Peyer's patch (tissue), 4 donors: ENCODE measurements at regions not wholly inside any gene's neighbourhood (a gene's known extent, or its start where the extent isn't known, plus 50 kb on each side); places are given as distances from the start of the nearest gene placed in this dataset.
"Not testable (repeated sequence)": the region's sequence is repeated elsewhere in the genome, so short reads cannot be mapped to it uniquely, and the experiment has no call there.

Experiments used
- DNase-seq, 3 donors: peaks; one replicate each; pipeline ENCODE4 v3.0.0-alpha.2; 2017 to 2019
- H3K27ac ChIP-seq, 4 donors: fragments of 200-600 bp; sonication (generic); one replicate each; pipeline ENCODE4 v1.5.1; 2016 to 2019
- H3K27me3 ChIP-seq, 2 donors: fragments of 200-600 bp; sonication (generic); one replicate each; pipeline ENCODE4 v1.5.1; 2019
- H3K36me3 ChIP-seq, 3 donors: fragments of 200-600 bp; sonication (generic); one replicate each; pipeline ENCODE4 v1.5.1; 2016 to 2019
- H3K4me1 ChIP-seq, 4 donors: fragments of 200-600 bp; sonication (generic); one replicate each; pipeline ENCODE4 v1.5.1; 2016 to 2019
- H3K4me3 ChIP-seq, 4 donors: fragments of 200-600 bp; sonication (generic); 1 replicate in 3 of 4; 2 replicates in 1 of 4; pipeline ENCODE4 v1.5.1; 2016 to 2019; ENCODE audit warnings: mild to moderate bottlenecking in 1 of 4
- H3K9me3 ChIP-seq, 4 donors: fragments of 200-600 bp; sonication (generic); one replicate each; pipeline ENCODE4 v1.5.1; 2016 to 2019; ENCODE audit warnings: mild to moderate bottlenecking in 1 of 4
- POLR2A ChIP-seq, 2 donors: fragments of 450-650 bp; IDR thresholded peaks; one replicate each; pipeline ENCODE4 v1.5.1; 2017; ENCODE audit warnings: antibody characterized with exemption in 2 of 2, mild to moderate bottlenecking in 2 of 2, moderate library complexity in 2 of 2
- TF ChIP-seq, protein P1 (sequence below), 6 experiments: fragments of 450-650 bp in 4 of 6; fragments of 200-600 bp in 2 of 6; sonication (generic) in 1 of 6; IDR thresholded peaks; one replicate each; pipeline ENCODE4 v1.5.1; 2017 to 2019; ENCODE audit warnings: antibody characterized with exemption in 6 of 6, mild to moderate bottlenecking in 3 of 6, moderate library complexity in 1 of 6

DNA sequence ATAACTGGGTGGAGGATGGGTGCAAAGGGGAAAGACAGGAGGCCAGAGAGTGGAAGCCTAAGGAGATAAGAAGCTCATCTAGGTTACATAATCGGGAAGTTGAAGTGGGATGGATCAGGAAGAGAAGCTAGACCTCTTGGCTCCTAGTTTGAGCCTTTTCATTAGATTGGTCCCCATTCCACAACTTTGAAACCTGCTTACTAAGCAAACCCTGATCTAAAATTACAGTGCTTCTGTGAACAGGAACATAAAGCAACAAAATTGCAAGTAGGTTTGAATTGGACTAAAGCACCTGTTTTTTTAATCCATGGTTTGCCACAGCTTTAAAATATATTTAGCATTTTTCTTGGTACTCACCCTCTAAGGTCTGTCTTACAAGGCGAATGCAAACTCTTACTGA, 80.4 kb upstream of the EED start:
- TF ChIP-seq, protein P1, sequence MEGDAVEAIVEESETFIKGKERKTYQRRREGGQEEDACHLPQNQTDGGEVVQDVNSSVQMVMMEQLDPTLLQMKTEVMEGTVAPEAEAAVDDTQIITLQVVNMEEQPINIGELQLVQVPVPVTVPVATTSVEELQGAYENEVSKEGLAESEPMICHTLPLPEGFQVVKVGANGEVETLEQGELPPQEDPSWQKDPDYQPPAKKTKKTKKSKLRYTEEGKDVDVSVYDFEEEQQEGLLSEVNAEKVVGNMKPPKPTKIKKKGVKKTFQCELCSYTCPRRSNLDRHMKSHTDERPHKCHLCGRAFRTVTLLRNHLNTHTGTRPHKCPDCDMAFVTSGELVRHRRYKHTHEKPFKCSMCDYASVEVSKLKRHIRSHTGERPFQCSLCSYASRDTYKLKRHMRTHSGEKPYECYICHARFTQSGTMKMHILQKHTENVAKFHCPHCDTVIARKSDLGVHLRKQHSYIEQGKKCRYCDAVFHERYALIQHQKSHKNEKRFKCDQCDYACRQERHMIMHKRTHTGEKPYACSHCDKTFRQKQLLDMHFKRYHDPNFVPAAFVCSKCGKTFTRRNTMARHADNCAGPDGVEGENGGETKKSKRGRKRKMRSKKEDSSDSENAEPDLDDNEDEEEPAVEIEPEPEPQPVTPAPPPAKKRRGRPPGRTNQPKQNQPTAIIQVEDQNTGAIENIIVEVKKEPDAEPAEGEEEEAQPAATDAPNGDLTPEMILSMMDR (IDR thresholded peaks at IDR 0.05) = no peak
- TF ChIP-seq POLR2A (IDR thresholded peaks at IDR 0.05) = no peak
- H3K27ac ChIP-seq = no peak overlapping the region
- H3K4me1 ChIP-seq = peaks cover 0 to 26% (median 4%) of the 10 kb centered on the region in 4 donors
- H3K4me3 ChIP-seq = no peak overlapping the region
- no peak for DNase-seq
- H3K36me3 ChIP-seq = no peaks in the 10 kb centered on the region
- no peaks in the 10 kb centered on the region for H3K27me3 ChIP-seq
- H3K9me3 ChIP-seq = no peaks in the 10 kb centered on the region

DNA sequence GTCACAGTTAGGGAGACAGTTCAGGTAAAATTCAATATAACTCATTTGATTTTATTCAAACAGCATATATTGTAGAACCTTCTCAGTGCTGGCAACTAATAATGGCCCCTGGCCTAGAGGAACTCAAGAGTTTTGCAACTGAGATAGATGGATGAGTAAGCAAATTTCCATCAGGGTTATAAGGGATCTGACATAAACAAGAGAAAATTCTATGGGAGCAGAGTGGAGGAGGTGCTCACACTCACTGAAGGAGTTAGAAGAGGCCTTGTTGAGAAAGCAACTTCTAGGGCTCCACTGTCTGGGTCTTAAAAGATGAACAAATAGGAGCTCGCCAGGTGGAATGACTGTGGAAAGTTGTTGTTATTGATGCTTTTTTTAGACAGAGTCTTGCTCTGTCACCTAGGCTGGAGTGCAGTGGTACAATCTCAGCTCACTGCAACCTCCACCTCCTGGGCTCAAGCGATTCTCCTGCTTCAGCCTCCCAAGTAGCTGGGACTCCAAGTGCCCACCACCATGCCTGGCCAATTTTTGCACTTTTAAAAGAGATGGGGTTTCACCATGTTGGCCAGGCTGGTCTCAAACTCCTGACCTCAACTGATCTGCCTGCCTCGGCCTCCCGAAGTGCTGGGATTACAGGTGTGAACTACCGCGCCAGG, 81.2 kb upstream of the EED start:
- not testable (repeated sequence) for H3K36me3 ChIP-seq, DNase-seq, H3K9me3 ChIP-seq, H3K27me3 ChIP-seq, H3K4me3 ChIP-seq, H3K27ac ChIP-seq
- H3K4me1 ChIP-seq = peaks cover 0 to 26% (median 4%) of the 10 kb centered on the region in 4 donors

DNA sequence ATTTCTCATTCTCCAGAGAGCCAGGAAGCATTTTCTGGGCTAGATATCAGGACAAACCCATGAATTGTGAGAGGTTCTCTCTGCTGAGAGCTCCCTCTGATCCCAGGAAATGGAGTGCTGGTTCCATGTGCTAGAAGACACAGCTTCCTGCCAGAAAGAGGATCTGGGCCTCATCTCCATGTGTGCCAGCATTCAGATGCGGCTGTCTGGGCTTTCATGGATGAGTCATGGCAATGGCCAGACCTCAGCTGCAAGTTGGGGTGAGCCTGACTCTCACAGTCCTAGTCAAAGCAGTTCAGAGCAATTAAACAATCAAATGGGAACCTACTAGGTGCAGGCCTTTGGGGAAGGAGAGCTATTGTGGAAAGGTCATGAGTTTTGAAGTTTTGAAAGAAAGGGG, 82.3 kb upstream of the EED start:
- TF ChIP-seq POLR2A (IDR thresholded peaks at IDR 0.05) = no peak
- TF ChIP-seq, protein P1 (IDR thresholded peaks at IDR 0.05) = no peak

DNA sequence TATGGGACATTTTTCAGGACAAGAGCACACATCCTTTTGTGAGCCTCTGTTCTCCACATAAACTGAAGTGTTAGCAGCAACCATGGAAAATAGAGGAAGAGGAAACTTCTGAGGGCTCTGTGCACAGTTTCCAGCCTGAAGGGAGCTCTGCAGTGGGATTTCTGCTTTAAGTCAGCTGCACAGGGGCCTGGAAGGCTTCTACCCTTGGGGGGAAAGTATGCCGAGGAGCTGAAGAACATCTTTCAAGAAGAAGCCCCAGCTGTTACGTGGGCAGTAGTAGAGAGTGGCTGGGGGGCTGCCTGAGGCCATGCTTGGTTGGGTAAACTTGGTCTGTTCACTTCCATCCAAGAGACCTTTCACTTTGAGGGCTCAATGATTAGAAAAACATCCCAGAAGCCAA, 82.7 kb upstream of the EED start:
- no peaks in the 10 kb centered on the region for H3K9me3 ChIP-seq
- no peak overlapping the region for H3K4me3 ChIP-seq
- TF ChIP-seq, protein P1 (IDR thresholded peaks at IDR 0.05) = no peak
- TF ChIP-seq POLR2A (IDR thresholded peaks at IDR 0.05) = no peak
- H3K4me1 ChIP-seq = peaks cover 0 to 26% (median 4%) of the 10 kb centered on the region in 4 donors
- H3K36me3 ChIP-seq = no peaks in the 10 kb centered on the region
- no peak for DNase-seq
- H3K27me3 ChIP-seq = no peaks in the 10 kb centered on the region
- H3K27ac ChIP-seq = peak overlapping the region in 3 of 4 donors; percentile 28 to 45 (median 34)

More for the DNA sequence above, 82.3 kb upstream of the EED start:
- no peaks in the 10 kb centered on the region for H3K36me3 ChIP-seq
- no peaks in the 10 kb centered on the region for H3K9me3 ChIP-seq
- no peak overlapping the region for H3K4me3 ChIP-seq
- peak in 1 of 3 donors; percentile 53 for DNase-seq
- peaks cover 0 to 26% (median 4%) of the 10 kb centered on the region in 4 donors for H3K4me1 ChIP-seq
- peak overlapping the region in 3 of 4 donors; percentile 28 to 45 (median 34) for H3K27ac ChIP-seq
- H3K27me3 ChIP-seq = no peaks in the 10 kb centered on the region

DNA sequence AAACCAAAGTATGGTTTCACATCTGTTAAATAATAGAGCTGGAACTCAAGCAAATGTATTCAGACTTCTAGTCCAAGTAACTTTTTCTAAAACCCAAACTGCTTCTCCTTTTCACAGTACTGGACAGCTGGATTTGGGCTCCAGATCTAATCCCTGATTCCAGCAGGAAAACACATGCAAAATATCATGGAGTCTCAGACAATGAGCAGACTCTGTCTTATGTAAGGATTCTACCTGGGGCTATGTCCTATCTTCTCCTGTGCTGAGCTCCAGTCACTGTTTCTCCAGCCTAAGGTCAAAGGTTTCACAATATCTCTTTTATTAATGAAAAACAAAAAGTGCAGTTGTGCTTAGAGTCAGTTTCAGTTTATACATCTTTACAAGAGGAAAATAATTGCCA, 83.2 kb upstream of the EED start:
- no peaks in the 10 kb centered on the region for H3K9me3 ChIP-seq
- H3K27ac ChIP-seq = peak overlapping the region in 2 of 4 donors; percentile 28 to 45
- H3K27me3 ChIP-seq = no peaks in the 10 kb centered on the region
- H3K36me3 ChIP-seq = no peaks in the 10 kb centered on the region
- no peak for DNase-seq
- no peak overlapping the region for H3K4me3 ChIP-seq
- peaks cover 0 to 26% (median 4%) of the 10 kb centered on the region in 4 donors for H3K4me1 ChIP-seq
- TF ChIP-seq POLR2A (IDR thresholded peaks at IDR 0.05) = no peak
- TF ChIP-seq, protein P1 (IDR thresholded peaks at IDR 0.05) = no peak

DNA sequence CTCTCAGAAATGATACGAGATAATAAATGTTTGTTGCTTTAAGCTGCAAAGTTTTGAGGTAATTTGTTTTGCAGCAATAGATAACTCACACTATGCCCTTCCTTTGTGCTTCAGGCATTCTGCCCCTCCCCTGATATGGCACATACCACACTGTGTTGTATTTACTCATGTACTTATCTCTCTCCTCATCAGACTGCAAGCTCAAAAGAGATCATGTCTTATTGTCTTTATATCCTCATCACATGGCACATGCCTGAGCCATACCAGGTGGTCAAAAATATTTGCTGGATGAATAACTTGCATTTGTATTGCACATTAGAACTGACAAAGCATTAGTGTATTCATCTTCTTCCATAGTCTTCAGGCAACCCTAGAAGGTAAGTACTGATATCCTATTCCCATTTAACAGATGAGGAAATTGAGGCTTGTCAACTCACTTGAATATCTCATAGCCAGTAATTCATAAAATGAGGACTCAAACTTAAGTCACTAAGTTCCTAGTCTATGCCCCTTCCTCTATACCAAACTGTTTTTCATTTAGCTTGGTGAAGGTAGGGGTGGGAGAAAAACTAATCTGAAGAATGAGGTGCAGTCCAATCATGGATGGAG, 83.9 kb upstream of the EED start:
- no peaks in the 10 kb centered on the region for H3K9me3 ChIP-seq
- DNase-seq = no peak
- no peaks in the 10 kb centered on the region for H3K36me3 ChIP-seq
- peak overlapping the region in 2 of 4 donors; percentile 28 to 45 for H3K27ac ChIP-seq
- H3K4me3 ChIP-seq = no peak overlapping the region
- peaks cover 0 to 26% (median 4%) of the 10 kb centered on the region in 4 donors for H3K4me1 ChIP-seq
- TF ChIP-seq POLR2A (IDR thresholded peaks at IDR 0.05) = no peak
- no peaks in the 10 kb centered on the region for H3K27me3 ChIP-seq
